HG03520 (cell line): ENCODE measurements at regions not wholly inside any gene's neighbourhood (a gene's known extent, or its start where the extent isn't known, plus 50 kb on each side); places are given as distances from the start of the nearest gene placed in this dataset.
"Not testable (repeated sequence)": the region's sequence is repeated elsewhere in the genome, so short reads cannot be mapped to it uniquely, and the experiment has no call there.

Source experiments
- ATAC-seq: cut with Tn5 transposase; IDR thresholded peaks from one replicate; pipeline ENCODE4 v1.9.1; 2021; ENCODE audit warnings: mild to moderate bottlenecking, moderate library complexity; ENCODE audit not compliant: unreplicated experiment

DNA sequence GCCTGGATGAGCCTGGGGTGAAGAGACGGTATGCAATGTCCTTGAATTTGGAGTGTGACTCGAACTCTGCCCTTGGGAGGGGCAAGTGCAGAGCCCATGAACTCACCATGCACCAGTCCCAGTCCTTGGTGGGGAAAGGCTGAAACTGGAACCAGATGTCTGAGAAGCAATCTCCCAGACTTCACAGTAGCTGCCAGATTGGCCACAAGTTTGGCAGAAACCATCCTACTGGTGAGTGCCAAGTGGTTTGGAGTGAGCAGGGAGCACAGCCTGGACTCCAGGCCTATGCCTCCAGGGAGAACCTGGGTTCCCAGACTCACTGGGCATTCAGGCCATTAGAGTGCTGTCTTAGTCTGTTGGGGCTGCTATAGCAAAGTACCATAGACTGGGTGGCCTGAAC, 99.6 kb upstream of the LYZL1 start:
- ATAC-seq, result no peak

DNA sequence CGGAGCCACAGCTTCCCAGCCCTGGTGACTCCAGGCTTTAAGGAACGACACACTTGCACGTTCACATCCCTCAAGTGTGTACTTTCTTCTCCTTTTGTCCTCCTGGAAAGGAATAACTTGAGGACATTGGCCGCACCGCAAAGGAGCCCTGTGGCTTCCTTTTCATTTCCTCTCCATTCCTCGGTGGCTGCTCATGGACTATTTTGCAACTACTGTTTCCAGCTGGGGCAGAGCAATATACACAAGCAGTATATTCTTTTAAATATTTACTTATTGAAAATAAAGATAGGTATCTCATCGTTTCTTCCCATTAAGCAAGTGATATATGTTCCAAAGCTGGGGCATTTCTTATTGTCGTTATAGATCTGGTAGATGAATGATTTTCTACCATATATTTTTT, 97.2 kb upstream of the LYZL1 start:
- ATAC-seq, result no peak

DNA sequence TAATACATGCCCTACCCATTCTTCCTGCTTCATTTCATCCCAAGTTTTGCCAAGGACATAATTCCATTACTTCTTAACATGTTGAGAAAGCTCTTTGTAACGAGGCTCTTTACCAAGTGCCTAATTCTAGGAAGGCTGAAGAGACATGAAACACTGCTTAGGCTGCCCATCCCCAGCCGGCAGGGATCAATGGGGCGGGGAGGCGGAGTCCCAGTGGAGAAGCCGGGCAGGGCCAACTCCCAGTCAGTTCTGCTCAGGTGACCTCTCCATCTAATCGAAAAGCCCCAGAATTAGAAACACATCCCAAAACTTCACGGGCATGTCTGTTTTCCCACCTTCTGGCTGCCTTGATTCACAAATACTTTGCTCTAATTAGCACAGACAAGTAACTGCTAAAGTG, 89.5 kb upstream of the LYZL1 start:
- no peak for ATAC-seq

DNA sequence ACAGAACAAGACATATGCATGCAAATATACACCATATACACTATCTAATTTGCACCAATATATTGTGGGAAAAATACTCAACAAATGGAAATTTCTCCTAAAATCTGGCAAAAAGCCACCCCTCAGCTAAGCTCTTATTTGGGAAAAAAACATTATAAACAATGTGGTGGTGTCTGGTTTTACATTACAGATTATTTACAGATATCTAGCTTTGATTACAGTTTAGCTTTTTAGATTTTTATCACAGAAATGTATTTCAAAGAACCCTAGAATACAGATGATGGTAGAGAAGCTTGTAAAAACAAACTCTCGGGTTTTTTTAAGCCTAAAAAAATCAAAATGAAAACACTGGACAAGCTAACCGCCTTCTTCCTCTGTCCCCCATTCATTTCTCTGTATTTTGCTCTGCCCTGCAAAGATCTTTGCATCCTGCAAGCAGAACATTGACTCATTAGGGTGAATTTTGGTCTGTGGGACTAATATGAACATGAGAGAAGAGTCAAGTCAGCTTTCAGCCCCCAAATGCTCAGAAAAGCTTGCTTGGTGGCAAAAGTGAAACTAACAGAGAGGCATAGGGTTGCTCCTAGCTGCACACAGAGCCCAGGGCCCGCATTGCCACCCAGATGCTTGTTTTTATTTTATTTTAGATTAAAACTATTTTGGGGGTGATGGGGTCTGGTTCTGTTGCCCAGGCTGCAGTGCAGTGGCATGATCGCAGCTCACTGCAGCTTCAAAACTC, 88.8 kb upstream of the LYZL1 start:
- no peak for ATAC-seq

DNA sequence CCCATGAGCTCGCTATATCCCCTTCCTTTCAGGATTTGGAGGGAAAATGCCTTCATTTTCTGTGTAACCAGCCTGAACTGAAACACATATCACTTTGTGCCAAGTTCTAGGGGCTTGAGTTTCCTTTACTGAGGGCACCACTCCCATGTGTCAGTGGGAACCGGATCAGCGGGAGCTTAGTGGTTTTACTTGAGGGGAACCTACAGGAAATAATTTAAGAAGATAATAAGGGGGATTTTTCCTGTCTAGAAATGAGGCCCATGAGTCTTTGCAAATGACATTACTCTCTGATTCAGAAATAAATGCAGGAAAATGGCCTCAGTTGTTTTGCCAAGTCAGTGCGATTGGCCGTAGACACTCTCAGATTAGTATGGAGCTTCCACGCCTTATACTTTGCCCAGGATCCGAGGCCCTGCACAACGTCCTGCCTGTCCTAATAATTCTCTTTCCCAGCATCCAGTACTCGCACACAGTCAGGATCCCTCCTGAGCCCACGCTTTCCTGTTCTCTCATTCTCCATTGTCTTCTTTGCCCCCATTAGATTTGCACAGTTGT, 86.4 kb upstream of the LYZL1 start:
- ATAC-seq, result no peak

DNA sequence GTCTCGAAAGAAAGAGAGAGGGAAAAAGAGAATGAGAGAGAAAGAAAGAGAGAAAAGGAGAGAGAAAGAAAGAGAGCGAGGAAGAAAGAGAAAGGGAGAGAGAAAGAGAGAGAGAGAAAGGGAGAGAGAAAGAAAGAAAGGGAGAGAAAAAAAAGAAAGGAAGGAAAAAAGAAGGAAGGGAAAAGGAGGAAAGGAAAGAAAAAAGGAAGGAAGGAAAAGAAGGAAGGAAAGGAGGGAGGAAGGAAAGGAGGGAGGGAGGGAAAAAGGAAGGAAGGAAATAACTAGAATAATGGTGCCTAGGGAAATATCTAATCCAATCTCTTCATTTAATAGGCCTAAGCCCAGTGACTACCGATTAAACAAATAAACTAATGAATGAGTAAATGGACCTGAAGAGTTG, 85.4 kb upstream of the LYZL1 start:
- no peak for ATAC-seq

DNA sequence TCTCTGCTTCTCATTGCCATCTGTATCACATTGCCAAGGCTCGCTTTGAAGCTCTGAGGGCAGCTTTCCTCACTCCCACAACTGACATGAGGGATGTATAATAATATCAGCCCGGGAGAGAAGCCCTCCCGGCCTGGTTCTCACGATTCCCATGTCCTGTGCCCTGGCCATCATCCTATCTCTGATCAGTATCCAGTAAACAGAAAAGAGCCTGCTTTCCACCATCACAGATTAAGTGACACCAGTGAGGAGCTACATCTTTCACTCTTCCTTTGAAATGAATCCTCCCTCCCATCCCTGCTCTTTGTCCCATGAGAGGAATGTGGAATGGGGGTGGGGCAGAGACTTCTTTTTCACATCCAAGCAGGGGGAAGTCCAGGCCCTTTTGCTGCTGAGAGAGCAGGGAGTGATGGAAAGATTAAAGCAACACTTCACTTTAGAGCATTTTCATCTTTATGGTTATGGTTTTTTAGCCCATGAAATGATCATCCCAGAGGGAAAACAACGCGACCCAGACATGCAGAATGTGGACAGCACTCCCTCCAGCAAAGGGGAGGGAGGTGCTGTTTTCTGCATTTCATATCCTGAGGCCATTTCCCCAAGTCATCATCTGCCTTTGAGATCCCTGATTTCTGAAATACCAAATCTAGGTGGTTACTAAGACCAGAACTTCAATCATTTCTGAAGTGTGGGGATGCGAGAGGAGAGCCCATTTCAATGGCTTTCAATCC, 84.6 kb upstream of the LYZL1 start:
- ATAC-seq, result no peak

DNA sequence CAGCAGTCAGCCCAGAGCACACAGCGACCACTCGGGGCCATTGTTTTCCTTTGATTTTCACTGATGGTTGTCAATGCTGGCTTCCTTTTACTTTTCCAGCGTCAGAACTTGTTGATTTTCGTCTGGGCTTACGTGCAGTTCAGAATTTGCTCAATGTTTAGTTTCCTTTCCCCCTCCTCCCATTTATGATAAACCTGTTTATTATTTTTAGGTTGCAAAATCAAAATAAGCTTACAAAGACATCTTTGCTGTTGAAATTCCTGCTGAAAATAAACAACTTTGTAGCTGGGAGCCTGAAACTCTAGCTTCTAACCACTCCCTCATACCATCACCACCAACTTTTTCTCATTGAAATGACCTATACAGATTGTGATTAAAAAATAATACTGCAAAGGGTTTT, 83.1 kb upstream of the LYZL1 start:
- no peak for ATAC-seq

DNA sequence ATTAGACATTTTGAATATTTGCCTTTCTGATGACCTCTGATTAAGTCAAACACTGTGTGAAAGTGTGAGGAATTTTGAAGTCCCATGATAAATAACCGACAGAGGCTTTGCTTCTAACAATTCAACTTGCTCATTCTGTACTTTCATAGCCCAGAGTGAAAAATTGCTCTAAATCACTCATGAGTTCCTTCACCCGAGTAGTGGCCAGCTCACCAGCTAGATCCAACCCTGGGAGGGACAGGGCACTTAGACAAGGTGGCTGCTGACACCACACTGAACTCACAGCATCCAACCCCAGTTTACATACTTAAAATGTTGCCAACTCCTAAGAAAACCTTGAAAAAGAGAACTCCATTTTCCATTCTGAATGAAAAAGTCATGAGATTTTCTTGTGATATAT, 80.0 kb upstream of the LYZL1 start:
- no peak for ATAC-seq

DNA sequence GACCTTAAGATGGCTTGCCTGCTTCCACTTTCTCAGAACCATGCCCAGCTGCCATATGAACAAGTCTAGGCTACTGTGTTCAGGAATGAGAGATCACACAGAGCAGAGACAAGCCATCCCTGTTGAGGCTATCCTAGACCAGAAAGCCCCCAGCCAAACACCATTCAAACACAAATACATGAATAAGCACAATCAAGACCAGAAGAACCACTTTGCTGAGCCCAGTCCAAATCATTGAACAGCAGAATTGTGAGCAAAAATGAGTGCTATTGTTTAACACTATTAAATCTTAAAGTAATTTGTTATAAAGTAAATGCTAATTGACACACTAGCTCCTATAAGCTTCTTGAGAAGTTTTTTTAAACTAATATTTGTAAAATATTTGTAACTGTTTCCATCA, 79.0 kb upstream of the LYZL1 start:
- ATAC-seq, result no peak

DNA sequence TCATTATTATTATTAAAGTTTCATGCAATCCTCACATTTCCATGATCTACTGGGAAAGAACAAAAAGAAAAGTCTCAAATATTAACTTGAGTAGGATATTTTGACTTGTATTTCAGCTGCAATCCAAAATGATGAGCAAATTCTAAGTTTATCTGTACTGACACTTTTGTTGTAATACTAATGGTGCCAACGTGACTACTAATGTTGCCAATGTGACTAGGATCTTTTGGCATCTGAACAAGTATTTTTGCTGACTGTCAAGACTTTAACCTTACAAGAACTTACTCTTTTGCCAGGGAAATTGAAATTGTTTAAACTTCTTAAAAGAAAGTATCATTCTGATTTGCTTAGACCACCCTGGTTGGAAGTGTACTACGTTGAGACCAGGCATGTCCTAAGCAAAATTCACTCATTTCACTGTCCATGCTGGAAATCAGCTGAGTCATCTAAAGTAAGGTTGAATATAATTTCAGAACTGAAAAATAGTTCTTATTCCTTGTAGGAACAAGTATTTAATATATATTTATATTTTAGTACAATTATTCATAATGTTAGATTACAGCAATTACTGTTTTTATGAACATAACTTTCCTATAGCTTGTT, 78.5 kb upstream of the LYZL1 start:
- no peak for ATAC-seq

DNA sequence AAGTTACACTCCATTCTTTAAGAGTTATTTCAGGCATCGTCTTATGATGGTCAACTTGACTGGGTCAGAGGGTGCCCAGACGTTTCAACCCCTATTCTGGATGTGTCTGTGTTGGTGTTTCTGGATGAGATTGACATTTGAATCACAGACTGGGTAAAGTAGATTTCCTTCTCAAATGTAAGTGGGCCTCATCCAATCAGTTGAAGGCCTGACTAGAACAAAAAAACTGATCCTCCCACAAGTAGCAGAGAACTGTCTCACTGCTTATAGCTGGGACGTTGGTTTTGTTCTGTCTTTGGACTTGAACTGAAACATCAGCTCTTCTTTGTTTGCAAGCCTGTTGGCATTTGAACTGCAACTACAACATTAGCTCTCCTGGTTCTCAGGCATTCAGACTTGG, 76.3 kb upstream of the LYZL1 start:
- ATAC-seq, result no peak

DNA sequence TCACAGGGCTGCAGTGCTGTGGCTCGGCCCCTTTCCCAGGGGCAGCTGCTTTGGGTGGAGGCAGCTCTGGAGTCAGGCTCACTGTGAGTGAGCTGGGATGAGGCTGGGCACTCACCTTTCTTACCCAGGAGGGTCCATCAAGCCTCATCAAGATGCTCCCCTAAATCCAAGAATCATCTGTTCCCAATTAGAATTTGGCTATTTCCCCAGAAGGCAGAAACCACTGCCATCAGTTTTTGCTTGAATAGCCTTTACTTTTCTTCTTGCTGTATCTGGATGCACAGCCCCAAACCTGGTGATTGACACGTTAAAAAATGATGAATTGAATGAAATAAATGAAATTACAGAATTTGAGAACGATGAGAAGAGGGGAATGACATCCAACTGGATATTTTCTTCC, 74.3 kb upstream of the LYZL1 start:
- ATAC-seq, result no peak

DNA sequence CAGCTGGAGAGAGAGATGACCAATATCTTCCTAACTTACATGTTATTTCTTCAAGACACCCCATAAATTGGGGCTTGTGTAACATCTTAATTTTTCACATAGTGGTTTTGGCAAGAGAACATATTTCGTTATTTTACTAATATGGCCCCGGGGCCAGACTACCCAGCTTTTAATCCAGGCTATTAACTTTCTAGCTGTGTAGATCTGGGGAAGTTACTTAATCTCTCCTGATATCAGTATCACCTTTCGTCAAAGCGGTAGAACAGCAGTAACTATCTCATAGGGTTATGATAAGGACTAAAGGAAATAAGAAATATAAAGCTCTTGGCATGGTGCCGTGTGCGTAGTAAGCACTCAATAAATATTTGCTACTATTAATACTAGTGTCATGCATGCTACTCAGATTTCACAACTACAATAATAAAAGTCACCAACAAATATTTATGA, 71.6 kb upstream of the LYZL1 start:
- no peak for ATAC-seq

DNA sequence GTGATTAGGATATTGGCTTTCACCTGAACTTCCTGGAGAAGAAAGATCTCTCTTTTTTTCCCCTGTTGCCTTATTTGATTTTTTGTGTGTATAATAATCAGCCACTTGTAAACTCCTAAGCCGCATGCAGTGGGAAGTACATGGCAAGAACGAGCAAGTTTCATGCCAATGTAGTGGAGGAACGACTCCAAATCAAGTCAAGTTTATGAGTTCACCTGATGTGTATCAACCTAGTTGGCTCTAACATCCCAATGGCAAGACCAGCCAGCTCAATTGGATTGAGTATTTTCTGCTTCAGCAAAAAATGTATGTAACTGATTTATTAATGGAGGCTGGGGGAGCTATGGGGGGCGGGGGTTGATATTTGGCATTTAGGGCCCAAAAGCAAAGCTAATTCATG, 65.5 kb upstream of the LYZL1 start:
- no peak for ATAC-seq

DNA sequence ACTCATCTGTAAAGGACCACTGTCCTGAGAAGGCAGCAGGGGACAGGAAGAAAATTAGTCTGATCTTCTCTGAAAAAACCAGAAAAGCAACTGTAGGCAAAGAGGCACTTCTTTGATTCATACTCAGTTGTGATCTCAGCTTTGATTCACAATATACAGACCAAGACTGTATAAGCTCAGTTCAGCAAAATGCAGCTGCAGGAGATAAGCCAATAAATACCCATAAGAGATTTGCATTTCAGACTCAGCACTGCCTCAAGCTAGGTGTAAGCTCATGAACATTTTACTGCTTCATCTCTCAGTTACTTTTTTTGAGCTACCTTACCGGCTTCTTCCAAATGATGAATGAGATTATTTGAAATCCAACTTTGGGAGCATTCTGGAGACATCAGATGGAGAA, 64.2 kb upstream of the LYZL1 start:
- ATAC-seq, result no peak

DNA sequence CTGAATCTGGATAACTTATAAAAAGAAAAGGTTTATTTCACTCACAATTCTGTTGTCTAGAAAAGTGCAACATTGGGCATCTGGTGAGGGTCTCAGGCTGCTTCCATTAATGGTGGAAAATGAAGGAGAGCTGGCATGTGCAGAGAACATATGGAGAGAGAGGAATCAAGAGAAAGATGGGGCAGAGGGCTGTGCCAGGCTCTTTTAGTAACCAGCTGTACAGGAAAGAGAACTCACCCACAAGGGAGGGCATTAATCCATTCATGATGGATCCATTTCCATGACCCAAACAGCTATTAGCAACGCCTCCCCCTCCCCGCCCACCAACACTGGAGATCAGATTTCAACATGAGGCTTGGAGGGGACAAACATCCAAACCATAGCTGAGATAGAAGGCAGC, 61.7 kb upstream of the LYZL1 start:
- no peak for ATAC-seq

DNA sequence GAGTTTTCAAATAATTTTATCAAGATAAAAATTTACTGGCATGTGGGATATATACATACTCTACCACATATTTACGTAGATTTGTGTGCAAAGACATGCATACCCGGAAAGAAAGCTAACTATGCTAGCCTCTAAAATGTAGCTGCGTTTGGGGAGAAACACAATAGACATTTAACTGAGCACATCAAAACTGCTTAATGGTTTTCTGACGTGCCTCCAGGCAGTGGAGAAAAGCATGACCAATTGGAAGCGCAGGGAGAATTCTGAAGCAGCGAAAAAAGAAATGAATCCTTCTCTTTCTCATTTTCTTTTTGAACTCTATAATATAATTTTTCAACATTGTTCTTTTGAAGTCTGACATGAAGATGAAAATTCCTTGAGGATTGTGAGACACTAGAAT, 60.3 kb upstream of the LYZL1 start:
- ATAC-seq, result no peak

DNA sequence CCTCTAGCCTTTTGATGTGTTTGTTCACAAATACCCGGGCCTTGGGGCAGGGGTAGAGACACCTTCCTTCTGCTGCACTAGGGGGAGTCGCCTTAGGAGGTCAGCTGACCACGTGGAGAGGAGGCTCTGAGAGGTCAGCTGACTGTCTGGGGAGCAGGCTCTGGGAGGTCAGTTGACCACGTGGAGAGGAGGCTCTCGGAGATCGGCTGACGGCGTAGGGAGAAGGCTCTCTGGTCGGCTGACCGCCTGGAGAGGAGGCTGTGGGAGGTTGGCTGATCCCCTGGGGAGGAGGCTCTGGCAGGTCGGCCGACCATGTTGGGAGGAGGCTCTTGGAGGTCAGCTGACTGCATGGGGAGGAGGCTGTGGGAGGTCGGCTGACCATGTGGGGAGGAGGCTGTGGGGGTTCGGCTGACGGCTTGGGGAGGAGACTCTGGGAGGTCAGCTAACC, 59.6 kb upstream of the LYZL1 start:
- ATAC-seq, result no peak

DNA sequence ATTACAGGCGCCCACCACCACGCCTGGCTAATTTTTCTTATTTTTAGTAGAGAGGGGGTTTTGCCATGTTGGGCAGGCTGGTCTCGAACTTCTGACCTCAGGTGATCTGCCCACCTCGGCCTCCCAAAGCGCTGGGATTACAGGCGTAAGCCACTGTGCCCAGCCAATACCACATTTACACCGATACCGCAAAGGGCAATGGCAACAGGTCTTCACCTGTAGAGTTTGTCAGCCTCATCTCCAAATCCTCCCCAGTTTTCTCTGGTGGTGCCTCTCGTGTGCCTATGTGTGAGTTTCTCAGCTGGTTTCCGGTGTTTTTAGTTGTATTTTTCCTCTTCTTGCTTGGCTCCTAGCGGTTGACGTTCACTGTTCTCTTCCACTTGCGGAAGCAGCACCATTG, 52.0 kb upstream of the LYZL1 start:
- ATAC-seq, result not testable (repeated sequence)

DNA sequence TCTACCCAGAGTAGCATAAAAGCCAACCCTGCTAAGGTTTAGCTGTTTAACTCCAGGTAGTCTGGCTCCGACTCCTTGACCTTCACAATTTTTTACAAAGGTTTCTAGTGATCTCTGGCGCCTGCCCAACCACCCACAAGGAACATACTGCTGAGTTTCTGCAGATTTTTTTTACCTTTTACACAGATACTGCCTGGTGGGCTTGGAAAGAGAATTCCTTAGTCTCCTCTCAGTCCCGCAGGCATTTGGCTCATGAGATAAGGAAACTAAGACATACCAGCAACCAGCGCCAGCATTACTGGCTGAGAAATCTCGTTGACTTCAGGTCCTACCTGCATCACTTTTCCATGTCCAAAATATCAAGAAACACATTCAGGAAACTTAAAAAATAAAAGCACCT, 51.1 kb upstream of the LYZL1 start:
- ATAC-seq, result no peak
